AG04450 (cell line): ENCODE measurements at regions not wholly inside any gene's neighbourhood (a gene's known extent, or its start where the extent isn't known, plus 50 kb on each side); places are given as distances from the start of the nearest gene placed in this dataset.
"Not testable (repeated sequence)": the region's sequence is repeated elsewhere in the genome, so short reads cannot be mapped to it uniquely, and the experiment has no call there.

Source experiments
- CTCF ChIA-PET: fragments of 300-600, 350-600 bp; formaldehyde crosslinking; extraction: SDS; loops from one replicate; lab custom pipeline; 2022; ENCODE audit warnings: antibody characterized with exemption, inconsistent platforms; lab: Charles Lee
- POLR2A ChIA-PET: fragments of 350-600 bp; formaldehyde crosslinking; extraction: SDS; loops from one replicate; lab custom pipeline; 2021; ENCODE audit warnings: antibody characterized with exemption, inconsistent platforms; lab: Yijun Ruan, JAX
- DNase-seq: peaks from one replicate; pipeline ENCODE4 v3.0.0-alpha.2; 2011; ENCODE audit warnings: low read depth, low spot score
- H3K27ac ChIP-seq: one replicate; pipeline ENCODE4 v1.5.1; 2012; ENCODE audit warnings: low read depth, low read length, control low read depth
- H3K27me3 ChIP-seq: one replicate; pipeline ENCODE4 v1.6.0; 2012; ENCODE audit warnings: low read length; ENCODE audit not compliant: control insufficient read depth, insufficient read depth
- H3K4me3 ChIP-seq: 2 replicates; pipeline ENCODE4 v1.5.1; 2011; ENCODE audit warnings: mild to moderate bottlenecking, low read depth, low read length, control low read depth
- H3K9me3 ChIP-seq: 2 replicates; pipeline ENCODE4 v1.5.1; 2012; ENCODE audit warnings: low read length; ENCODE audit not compliant: control insufficient read depth, insufficient read depth
- CTCF ChIP-seq: IDR thresholded peaks from 2 replicates; pipeline ENCODE4 v1.5.1; 2011; ENCODE audit warnings: low read depth, low read length, control low read depth, inconsistent platforms

- ChIA-PET CTCF (interaction anchor here (0.8 kb wide), 1 partner anchor 129 kb away, joined by 3 read pairs; no protein-coding TSS in a partner anchor), POLR2A (no interaction called here)
- Histone ChIP-seq H3K4me3 (no peak overlapping the region), H3K27me3 (no peaks in the 10 kb centered on the region), H3K9me3 (no peaks in the 10 kb centered on the region), H3K27ac (no peak overlapping the region)
- no peak for DNase-seq
- no peak for TF ChIP-seq CTCF
These were observed 68.3 kb upstream of the CECR2 start for GRCh38 chr22:17300926-17301325.

GRCh38 chr22:17298805-17299502 lies 70.3 kb upstream of the CECR2 start:
- H3K27ac ChIP-seq, DNase-seq, POLR2A ChIA-PET, CTCF ChIA-PET, H3K9me3 ChIP-seq, H3K4me3 ChIP-seq, H3K27me3 ChIP-seq: not testable (repeated sequence)

- CTCF ChIA-PET: interaction anchor here (1.2 kb wide), 1 partner anchor 216 kb away, joined by 4 read pairs; no protein-coding TSS in a partner anchor
These were observed 66.4 kb upstream of the ADA2 start for GRCh38 chr22:17285656-17286055.

GRCh38 chr22:17284888-17285287 lies 65.7 kb upstream of the ADA2 start:
- TF ChIP-seq CTCF: no peak
- ChIA-PET CTCF (interaction anchor here (1.2 kb wide), 1 partner anchor 217 kb away, joined by 4 read pairs; no protein-coding TSS in a partner anchor), POLR2A (no interaction called here)
- no peaks in the 10 kb centered on the region for H3K27me3 ChIP-seq
- no peak for DNase-seq
- no peak overlapping the region for H3K27ac ChIP-seq
- no peaks in the 10 kb centered on the region for H3K9me3 ChIP-seq
- no peak overlapping the region for H3K4me3 ChIP-seq

More at GRCh38 chr22:17285656-17286055, 66.4 kb upstream of the ADA2 start:
- no peak for DNase-seq
- TF ChIP-seq CTCF: no peak
- Histone ChIP-seq H3K9me3 (no peaks in the 10 kb centered on the region), H3K4me3 (no peak overlapping the region), H3K27ac (no peak overlapping the region), H3K27me3 (no peaks in the 10 kb centered on the region)
- POLR2A ChIA-PET: no interaction called here

GRCh38 chr22:17284466-17284865 lies 65.2 kb upstream of the ADA2 start:
- CTCF ChIA-PET: interaction anchor here (1.2 kb wide), 1 partner anchor 217 kb away, joined by 4 read pairs; no protein-coding TSS in a partner anchor
- no peak for TF ChIP-seq CTCF

GRCh38 chr22:17283865-17284264 lies 64.6 kb upstream of the ADA2 start:
- CTCF ChIA-PET, H3K4me3 ChIP-seq, H3K27ac ChIP-seq, POLR2A ChIA-PET, DNase-seq, H3K9me3 ChIP-seq, H3K27me3 ChIP-seq: not testable (repeated sequence)

More at GRCh38 chr22:17284466-17284865, 65.2 kb upstream of the ADA2 start:
- Histone ChIP-seq H3K4me3 (no peak overlapping the region), H3K9me3 (no peaks in the 10 kb centered on the region), H3K27me3 (no peaks in the 10 kb centered on the region), H3K27ac (no peak overlapping the region)
- POLR2A ChIA-PET: no interaction called here
- no peak for DNase-seq
